Smooth muscle cell (in vitro differentiated cells): ENCODE measurements at regions not wholly inside any gene's neighbourhood (a gene's known extent, or its start where the extent isn't known, plus 50 kb on each side); places are given as distances from the start of the nearest gene placed in this dataset.

Experiments used
- DNase-seq: peaks from one replicate; lab custom pipeline; 2025; ENCODE audit not compliant: unreplicated experiment; lab: John Stamatoyannopoulos, UW
- H2AFZ ChIP-seq: fragments of 200-600 bp; sonication (generic); 2 replicates; pipeline ENCODE4 v1.6.0; 2016; ENCODE audit warnings: antibody characterized with exemption, low read depth, mild to moderate bottlenecking
- H3F3A ChIP-seq: fragments of 200-600 bp; sonication (generic); 2 replicates; pipeline ENCODE4 v1.6.0; 2017; ENCODE audit warnings: antibody characterized with exemption, low read depth
- H3K27ac ChIP-seq: fragments of 200-600 bp; sonication (generic); 2 replicates; pipeline ENCODE4 v1.5.1; 2016; ENCODE audit warnings: low read depth, mild to moderate bottlenecking
- H3K27me3 ChIP-seq: fragments of 200-600 bp; sonication (generic); 2 replicates; pipeline ENCODE4 v1.6.1; 2016; ENCODE audit warnings: low read depth, mild to moderate bottlenecking
- H3K36me3 ChIP-seq: fragments of 200-600 bp; sonication (generic); 2 replicates; pipeline ENCODE4 v1.5.1; 2016; ENCODE audit warnings: low read depth
- H3K4me1 ChIP-seq: fragments of 200-600 bp; sonication (generic); 2 replicates; pipeline ENCODE4 v1.5.1; 2016; ENCODE audit warnings: low read depth
- H3K4me2 ChIP-seq: fragments of 200-600 bp; sonication (generic); 2 replicates; pipeline ENCODE4 v1.6.0; 2016; ENCODE audit warnings: mild to moderate bottlenecking
- H3K4me3 ChIP-seq: fragments of 200-600 bp; sonication (generic); 2 replicates; pipeline ENCODE4 v1.5.1; 2016; ENCODE audit warnings: mild to moderate bottlenecking
- H3K79me2 ChIP-seq: fragments of 200-600 bp; sonication (generic); 2 replicates; pipeline ENCODE4 v1.6.0; 2016; ENCODE audit warnings: low read depth, mild to moderate bottlenecking
- H3K9ac ChIP-seq: fragments of 200-600 bp; sonication (generic); 2 replicates; pipeline ENCODE4 v1.6.0; 2016; ENCODE audit warnings: low read depth
- H3K9me3 ChIP-seq: fragments of 200-600 bp; sonication (generic); replicated peaks from 2 replicates; pipeline ENCODE4 v1.5.1; 2016; ENCODE audit warnings: low read depth
- H4K20me1 ChIP-seq: fragments of 200-600 bp; sonication (generic); 2 replicates; pipeline ENCODE4 v1.6.0; 2016; ENCODE audit warnings: low read depth
- WGBS: methylation state at CpG from one replicate; pipeline ENCODE4 v1.1.7; 2016; ENCODE audit warnings: low lambda C conversion rate; 5-methylcytosine and 5-hydroxymethylcytosine counted together
- TF ChIP-seq, protein P1 (sequence below): fragments of 200-600 bp; sonication (generic); IDR thresholded peaks from 2 replicates; pipeline ENCODE4 v1.5.1; 2017; ENCODE audit warnings: borderline replicate concordance, mild to moderate bottlenecking, antibody characterized with exemption; ENCODE audit not compliant: insufficient read depth, poor library complexity, severe bottlenecking

- Histone ChIP-seq H3K4me1 (no peaks in the 10 kb centered on the region), H3K9ac (no peak overlapping the region), H3K4me3 (no peak overlapping the region), H3F3A (no peaks in the 10 kb centered on the region), H2AFZ (peak overlapping the region; percentile 70), H4K20me1 (no peaks in the 10 kb centered on the region), H3K27ac (no peak overlapping the region), H3K9me3 (no peaks in the 10 kb centered on the region), H3K27me3 (no peaks in the 10 kb centered on the region), H3K79me2 (no peaks in the 10 kb centered on the region), H3K4me2 (peak overlapping the region; percentile 1), H3K36me3 (no peaks in the 10 kb centered on the region)
- DNase-seq, result no peak
- WGBS, result 69% methylated on average over 6 of the region's 6 CpGs
- TF ChIP-seq, protein P1, sequence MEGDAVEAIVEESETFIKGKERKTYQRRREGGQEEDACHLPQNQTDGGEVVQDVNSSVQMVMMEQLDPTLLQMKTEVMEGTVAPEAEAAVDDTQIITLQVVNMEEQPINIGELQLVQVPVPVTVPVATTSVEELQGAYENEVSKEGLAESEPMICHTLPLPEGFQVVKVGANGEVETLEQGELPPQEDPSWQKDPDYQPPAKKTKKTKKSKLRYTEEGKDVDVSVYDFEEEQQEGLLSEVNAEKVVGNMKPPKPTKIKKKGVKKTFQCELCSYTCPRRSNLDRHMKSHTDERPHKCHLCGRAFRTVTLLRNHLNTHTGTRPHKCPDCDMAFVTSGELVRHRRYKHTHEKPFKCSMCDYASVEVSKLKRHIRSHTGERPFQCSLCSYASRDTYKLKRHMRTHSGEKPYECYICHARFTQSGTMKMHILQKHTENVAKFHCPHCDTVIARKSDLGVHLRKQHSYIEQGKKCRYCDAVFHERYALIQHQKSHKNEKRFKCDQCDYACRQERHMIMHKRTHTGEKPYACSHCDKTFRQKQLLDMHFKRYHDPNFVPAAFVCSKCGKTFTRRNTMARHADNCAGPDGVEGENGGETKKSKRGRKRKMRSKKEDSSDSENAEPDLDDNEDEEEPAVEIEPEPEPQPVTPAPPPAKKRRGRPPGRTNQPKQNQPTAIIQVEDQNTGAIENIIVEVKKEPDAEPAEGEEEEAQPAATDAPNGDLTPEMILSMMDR, result no peak
These were observed 600.5 kb upstream of the SLIT2 start for GRCh38 chr4:19650903-19651864.

GRCh38 chr4:19645589-19645988 is 606.1 kb upstream of the SLIT2 start:
- H2AFZ ChIP-seq, result no peak overlapping the region
- no peak overlapping the region for H3K4me3 ChIP-seq
- H3K9ac ChIP-seq, result no peak overlapping the region
- H3K79me2 ChIP-seq, result no peaks in the 10 kb centered on the region
- H3K27ac ChIP-seq, result no peak overlapping the region
- H3K4me2 ChIP-seq, result no peak overlapping the region
- H3K27me3 ChIP-seq, result no peaks in the 10 kb centered on the region
- TF ChIP-seq, protein P1, result no peak
- no peaks in the 10 kb centered on the region for H3K9me3 ChIP-seq
- H4K20me1 ChIP-seq, result no peaks in the 10 kb centered on the region
- no peaks in the 10 kb centered on the region for H3K36me3 ChIP-seq
- 80% methylated on average over 1 of the region's 1 CpG for WGBS
- DNase-seq, result no peak
- no peaks in the 10 kb centered on the region for H3K4me1 ChIP-seq
- H3F3A ChIP-seq, result no peaks in the 10 kb centered on the region

DNA sequence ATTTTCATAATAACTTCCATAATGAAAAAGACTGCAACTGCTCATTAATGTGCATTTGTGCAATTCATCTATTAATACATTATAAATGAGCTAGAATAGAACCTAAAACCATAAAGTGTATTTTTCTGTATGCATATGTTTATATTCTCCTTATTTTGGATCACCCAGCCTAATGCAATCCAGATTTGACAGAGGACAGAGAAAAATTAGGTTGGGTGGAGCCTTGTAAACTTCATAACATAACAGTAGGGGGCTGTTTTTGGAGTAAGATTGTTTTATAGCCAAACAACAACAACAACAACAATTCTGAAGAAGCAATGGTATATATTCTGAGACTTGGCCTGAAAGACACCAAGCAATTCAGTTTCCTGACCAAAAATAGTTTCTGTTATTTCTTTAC is 615.3 kb upstream of the SLIT2 start:
- H3K79me2 ChIP-seq, result no peaks in the 10 kb centered on the region
- H3K9ac ChIP-seq, result no peak overlapping the region
- TF ChIP-seq, protein P1, result no peak
- H3F3A ChIP-seq, result no peaks in the 10 kb centered on the region
- no peak overlapping the region for H2AFZ ChIP-seq
- H3K4me3 ChIP-seq, result no peak overlapping the region
- no peak for DNase-seq
- no peaks in the 10 kb centered on the region for H3K9me3 ChIP-seq
- no peak overlapping the region for H3K27ac ChIP-seq
- H3K4me1 ChIP-seq, result no peaks in the 10 kb centered on the region
- no peak overlapping the region for H3K4me2 ChIP-seq
- H3K36me3 ChIP-seq, result no peaks in the 10 kb centered on the region
- no peaks in the 10 kb centered on the region for H4K20me1 ChIP-seq
- no peaks in the 10 kb centered on the region for H3K27me3 ChIP-seq

DNA sequence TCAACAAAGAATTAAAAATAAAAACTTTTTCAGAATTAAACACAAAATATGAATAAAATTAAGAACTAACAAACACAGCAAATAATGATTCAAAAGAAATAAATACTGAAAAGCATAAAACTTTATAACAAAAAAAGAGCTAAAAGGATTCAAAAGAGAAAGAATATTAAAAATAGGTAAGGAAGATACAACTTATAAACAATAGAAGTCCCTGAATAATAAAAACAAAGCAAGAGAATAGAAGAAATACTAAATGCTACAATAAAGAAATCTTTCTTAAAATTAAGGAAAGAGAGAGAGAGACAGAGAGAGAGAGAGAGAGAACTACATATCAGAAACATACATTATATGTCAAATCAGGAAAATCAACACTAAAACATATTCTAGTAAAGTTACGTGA is 619.9 kb upstream of the SLIT2 start:
- H4K20me1 ChIP-seq, result no peaks in the 10 kb centered on the region
- no peak overlapping the region for H3K4me2 ChIP-seq
- H3K9me3 ChIP-seq, result no peaks in the 10 kb centered on the region
- no peak overlapping the region for H2AFZ ChIP-seq
- H3K27ac ChIP-seq, result no peak overlapping the region
- no peaks in the 10 kb centered on the region for H3K4me1 ChIP-seq
- H3K9ac ChIP-seq, result no peak overlapping the region
- H3F3A ChIP-seq, result no peaks in the 10 kb centered on the region
- no peak for DNase-seq
- no peaks in the 10 kb centered on the region for H3K27me3 ChIP-seq
- H3K36me3 ChIP-seq, result no peaks in the 10 kb centered on the region
- H3K4me3 ChIP-seq, result no peak overlapping the region
- no peaks in the 10 kb centered on the region for H3K79me2 ChIP-seq
- TF ChIP-seq, protein P1, result no peak
- WGBS, result 97% methylated on average over 1 of the region's 1 CpG
